Upper lobe of right lung (tissue), 1 donor: ENCODE measurements at regions not wholly inside any gene's neighbourhood (a gene's known extent, or its start where the extent isn't known, plus 50 kb on each side); places are given as distances from the start of the nearest gene placed in this dataset.

Experiments
- ATAC-seq: fragments of 200-7000 bp; cut with Tn5 transposase; one replicate; pipeline ENCODE4 v1.9.1; 2020; ENCODE audit warnings: mild to moderate bottlenecking, moderate library complexity
- DNase-seq: peaks from one replicate; pipeline ENCODE4 v3.0.0-alpha.2; 2020
- H3K27ac ChIP-seq: fragments of 200-600 bp; one replicate; pipeline ENCODE4 v1.8.0; 2022
- H3K27me3 ChIP-seq: fragments of 200-600 bp; one replicate; pipeline ENCODE4 v1.8.0; 2022; ENCODE audit warnings: mild to moderate bottlenecking
- H3K36me3 ChIP-seq: fragments of 200-600 bp; one replicate; pipeline ENCODE4 v1.8.0; 2022
- H3K4me1 ChIP-seq: fragments of 200-600 bp; one replicate; pipeline ENCODE4 v1.8.0; 2022
- H3K4me3 ChIP-seq: fragments of 200-600 bp; one replicate; pipeline ENCODE4 v1.8.0; 2022; ENCODE audit warnings: mild to moderate bottlenecking
- H3K9me3 ChIP-seq: fragments of 200-600 bp; one replicate; pipeline ENCODE4 v1.8.0; 2022
- intact Hi-C: fragments of 100-400 bp; cut with DNase I; formaldehyde crosslinking; loops from one replicate; pipeline ENCODE4 v1.11.0; 2022
- TF ChIP-seq, protein P1 (sequence below): fragments of 200-600 bp; IDR thresholded peaks from one replicate; pipeline ENCODE4 v1.8.0; 2022; ENCODE audit warnings: antibody characterized with exemption
- donor health status: DM: no; HTN: yes; CAD: no; lungs with severe emphysema.

- H3K36me3 ChIP-seq, result no peaks in the 10 kb centered on the region
Observed at GRCh38 chr7:67448271-67448670, 451.6 kb downstream of the TYW1 start.

GRCh38 chr7:67450171-67450570 lies 453.5 kb downstream of the TYW1 start:
- no peak overlapping the region for H3K27ac ChIP-seq
- H3K9me3 ChIP-seq, result no peaks in the 10 kb centered on the region
- DNase-seq (no peak), ATAC-seq (no peak)
- H3K27me3 ChIP-seq, result no peaks in the 10 kb centered on the region
- H3K4me1 ChIP-seq, result no peaks in the 10 kb centered on the region
- H3K36me3 ChIP-seq, result no peaks in the 10 kb centered on the region
- intact Hi-C loops, result no loop called here
- H3K4me3 ChIP-seq, result no peak overlapping the region
- TF ChIP-seq, protein P1, sequence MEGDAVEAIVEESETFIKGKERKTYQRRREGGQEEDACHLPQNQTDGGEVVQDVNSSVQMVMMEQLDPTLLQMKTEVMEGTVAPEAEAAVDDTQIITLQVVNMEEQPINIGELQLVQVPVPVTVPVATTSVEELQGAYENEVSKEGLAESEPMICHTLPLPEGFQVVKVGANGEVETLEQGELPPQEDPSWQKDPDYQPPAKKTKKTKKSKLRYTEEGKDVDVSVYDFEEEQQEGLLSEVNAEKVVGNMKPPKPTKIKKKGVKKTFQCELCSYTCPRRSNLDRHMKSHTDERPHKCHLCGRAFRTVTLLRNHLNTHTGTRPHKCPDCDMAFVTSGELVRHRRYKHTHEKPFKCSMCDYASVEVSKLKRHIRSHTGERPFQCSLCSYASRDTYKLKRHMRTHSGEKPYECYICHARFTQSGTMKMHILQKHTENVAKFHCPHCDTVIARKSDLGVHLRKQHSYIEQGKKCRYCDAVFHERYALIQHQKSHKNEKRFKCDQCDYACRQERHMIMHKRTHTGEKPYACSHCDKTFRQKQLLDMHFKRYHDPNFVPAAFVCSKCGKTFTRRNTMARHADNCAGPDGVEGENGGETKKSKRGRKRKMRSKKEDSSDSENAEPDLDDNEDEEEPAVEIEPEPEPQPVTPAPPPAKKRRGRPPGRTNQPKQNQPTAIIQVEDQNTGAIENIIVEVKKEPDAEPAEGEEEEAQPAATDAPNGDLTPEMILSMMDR, result no peak

More at GRCh38 chr7:67448271-67448670, 451.6 kb downstream of the TYW1 start:
- H3K9me3 ChIP-seq, result no peaks in the 10 kb centered on the region
- H3K27me3 ChIP-seq, result no peaks in the 10 kb centered on the region
- no peak for DNase-seq
- H3K4me3 ChIP-seq, result no peak overlapping the region
- H3K4me1 ChIP-seq, result no peaks in the 10 kb centered on the region
- ATAC-seq, result no peak
- no peak overlapping the region for H3K27ac ChIP-seq
- intact Hi-C loops, result no loop called here
- TF ChIP-seq, protein P1, result no peak

DNA sequence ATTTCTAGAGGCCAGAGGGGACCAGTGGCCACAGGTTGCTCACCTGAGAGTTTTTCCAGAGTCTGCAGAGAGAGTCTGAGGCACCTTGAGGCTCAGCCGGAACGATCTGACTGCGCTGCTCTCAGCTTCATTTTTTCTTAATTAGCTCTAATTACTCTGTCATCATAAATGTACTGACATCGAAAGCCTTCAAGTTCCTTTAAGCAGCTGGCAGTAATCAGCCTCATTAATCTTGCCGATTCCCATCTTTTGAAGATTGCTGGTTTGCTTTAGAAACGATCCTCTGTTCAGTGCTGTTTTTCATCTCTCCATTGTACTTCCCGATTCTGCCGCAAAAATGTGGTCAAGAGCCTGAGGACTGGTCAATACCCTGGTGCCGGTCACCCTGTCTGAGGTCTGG lies 454.7 kb downstream of the TYW1 start:
- ATAC-seq, result no peak

GRCh38 chr7:67452516-67453026 lies 455.9 kb downstream of the TYW1 start:
- DNase-seq, result no peak
- Histone ChIP-seq H3K27ac (no peak overlapping the region), H3K4me3 (no peak overlapping the region), H3K9me3 (no peaks in the 10 kb centered on the region), H3K27me3 (no peaks in the 10 kb centered on the region), H3K4me1 (no peaks in the 10 kb centered on the region), H3K36me3 (no peaks in the 10 kb centered on the region)
- intact Hi-C loops, result no loop called here
- TF ChIP-seq, protein P1, result no peak
- no peak for ATAC-seq

More for the DNA sequence above, 454.7 kb downstream of the TYW1 start:
- intact Hi-C loops, result no loop called here
- H3K4me3 ChIP-seq, result no peak overlapping the region
- no peaks in the 10 kb centered on the region for H3K4me1 ChIP-seq
- no peaks in the 10 kb centered on the region for H3K27me3 ChIP-seq
- DNase-seq, result no peak
- TF ChIP-seq, protein P1, result no peak
- no peaks in the 10 kb centered on the region for H3K36me3 ChIP-seq
- no peaks in the 10 kb centered on the region for H3K9me3 ChIP-seq
- H3K27ac ChIP-seq, result no peak overlapping the region

- Histone ChIP-seq H3K27me3 (no peaks in the 10 kb centered on the region), H3K9me3 (no peaks in the 10 kb centered on the region), H3K4me1 (no peaks in the 10 kb centered on the region), H3K4me3 (no peak overlapping the region), H3K36me3 (no peaks in the 10 kb centered on the region), H3K27ac (no peak overlapping the region)
- no peak for DNase-seq
- ATAC-seq, result no peak
- TF ChIP-seq, protein P1, result no peak
- intact Hi-C loops, result no loop called here
Observed at GRCh38 chr7:67453580-67454380, 457.1 kb downstream of the TYW1 start.
